OCI-LY7 (cell line): ENCODE measurements at regions not wholly inside any gene's neighbourhood (a gene's known extent, or its start where the extent isn't known, plus 50 kb on each side); places are given as distances from the start of the nearest gene placed in this dataset.

Source experiments
- BruUV-seq: library from RNA; stranded (reverse); fragments of 400-500 nt; replicated peaks from 2 replicates; lab custom pipeline; 2021; lab: Mats Ljungman, UMichigan
- CTCF ChIA-PET: fragments of 300-600 bp; sonication (Branson Sonifier 250); formaldehyde crosslinking; loops from one replicate; lab custom pipeline; 2022; ENCODE audit warnings: antibody characterized with exemption; ENCODE audit not compliant: unreplicated experiment; lab: Charles Lee
- POLR2A ChIA-PET: fragments of 300-600 bp; sonication (Branson Sonifier 250); formaldehyde crosslinking; loops from one replicate; lab custom pipeline; 2022; ENCODE audit warnings: antibody characterized with exemption; lab: Charles Lee
- DNase-seq: peaks from one replicate; pipeline ENCODE4 v3.0.0-alpha.2; 2015; ENCODE audit warnings: low spot score
- H2AFZ ChIP-seq: fragments of 200-600 bp; sonication (generic), shearing (Covaris generic); 2 replicates; pipeline ENCODE4 v1.6.1; 2014; ENCODE audit warnings: mild to moderate bottlenecking, antibody characterized with exemption, low read length, moderate library complexity
- H3K27ac ChIP-seq: fragments of 200-600 bp; sonication (generic); 2 replicates; pipeline ENCODE4 v1.5.1; 2014; ENCODE audit warnings: mixed run types, low read depth, mild to moderate bottlenecking, moderate library complexity, low read length, inconsistent platforms; ENCODE audit not compliant: poor library complexity, severe bottlenecking
- H3K36me3 ChIP-seq: fragments of 200-600 bp; sonication (generic); 2 replicates; pipeline ENCODE4 v1.6.1; 2014; ENCODE audit warnings: mild to moderate bottlenecking, antibody characterized with exemption, low read length, moderate library complexity, mixed read lengths; ENCODE audit not compliant: insufficient read depth
- H3K4me1 ChIP-seq: fragments of 200-600 bp; sonication (generic); 2 replicates; pipeline ENCODE4 v1.5.1; 2014; ENCODE audit warnings: mild to moderate bottlenecking, low read length; ENCODE audit not compliant: insufficient read depth, poor library complexity, severe bottlenecking
- H3K4me2 ChIP-seq: fragments of 200-600 bp; sonication (generic); 2 replicates; pipeline ENCODE4 v1.6.1; 2014; ENCODE audit warnings: mild to moderate bottlenecking, low read length
- H3K4me3 ChIP-seq: fragments of 200-600 bp; sonication (generic); 2 replicates; pipeline ENCODE4 v1.5.1; 2014; ENCODE audit warnings: mild to moderate bottlenecking, low read depth, low read length; ENCODE audit not compliant: poor library complexity, severe bottlenecking
- H3K79me2 ChIP-seq: fragments of 200-600 bp; sonication (generic); 2 replicates; pipeline ENCODE4 v1.6.1; 2016; ENCODE audit warnings: low read depth, mild to moderate bottlenecking, low read length, moderate library complexity, mixed read lengths; ENCODE audit not compliant: insufficient read depth
- H3K9me2 ChIP-seq: fragments of 200-600 bp; sonication (generic); 2 replicates; pipeline ENCODE4 v1.6.1; 2016; ENCODE audit warnings: mild to moderate bottlenecking, low read length, mixed read lengths; ENCODE audit not compliant: insufficient read depth
- H3K9me3 ChIP-seq: fragments of 200-600 bp; sonication (generic); 2 replicates; pipeline ENCODE4 v1.6.1; 2014; ENCODE audit warnings: mild to moderate bottlenecking, mixed run types, low read length, mixed read lengths
- H4K20me1 ChIP-seq: fragments of 200-600 bp; sonication (generic); 2 replicates; pipeline ENCODE4 v1.6.1; 2014; ENCODE audit warnings: mild to moderate bottlenecking, antibody characterized with exemption, low read length, moderate library complexity, mixed read lengths; ENCODE audit not compliant: insufficient read depth
- EZH2phosphoT487 ChIP-seq: fragments of 200-600 bp; sonication (generic); IDR thresholded peaks from 2 replicates; pipeline ENCODE4 v1.6.1; 2018; ENCODE audit warnings: low read depth, borderline replicate concordance, mild to moderate bottlenecking, mixed run types, antibody characterized with exemption, low read length, moderate library complexity, mixed read lengths
- intact Hi-C: fragments of 100-400 bp; cut with micrococcal nuclease; formaldehyde crosslinking; loops from one replicate; pipeline ENCODE4 v1.10.0; 2022; ENCODE audit not compliant: unreplicated experiment
- TF ChIP-seq, protein P1 (sequence below): fragments of 200-600 bp; sonication (generic); conservative IDR thresholded peaks from 2 replicates; pipeline ENCODE4 v1.5.1; 2014; ENCODE audit warnings: mild to moderate bottlenecking, antibody characterized with exemption, low read length, moderate library complexity, mixed read lengths

- peaks cover 9% of the 10 kb centered on the region; the same call in 1 of the 2 replicates for H3K9me3 ChIP-seq
- TF ChIP-seq EZH2phosphoT487, result no peak
- TF ChIP-seq, protein P1, sequence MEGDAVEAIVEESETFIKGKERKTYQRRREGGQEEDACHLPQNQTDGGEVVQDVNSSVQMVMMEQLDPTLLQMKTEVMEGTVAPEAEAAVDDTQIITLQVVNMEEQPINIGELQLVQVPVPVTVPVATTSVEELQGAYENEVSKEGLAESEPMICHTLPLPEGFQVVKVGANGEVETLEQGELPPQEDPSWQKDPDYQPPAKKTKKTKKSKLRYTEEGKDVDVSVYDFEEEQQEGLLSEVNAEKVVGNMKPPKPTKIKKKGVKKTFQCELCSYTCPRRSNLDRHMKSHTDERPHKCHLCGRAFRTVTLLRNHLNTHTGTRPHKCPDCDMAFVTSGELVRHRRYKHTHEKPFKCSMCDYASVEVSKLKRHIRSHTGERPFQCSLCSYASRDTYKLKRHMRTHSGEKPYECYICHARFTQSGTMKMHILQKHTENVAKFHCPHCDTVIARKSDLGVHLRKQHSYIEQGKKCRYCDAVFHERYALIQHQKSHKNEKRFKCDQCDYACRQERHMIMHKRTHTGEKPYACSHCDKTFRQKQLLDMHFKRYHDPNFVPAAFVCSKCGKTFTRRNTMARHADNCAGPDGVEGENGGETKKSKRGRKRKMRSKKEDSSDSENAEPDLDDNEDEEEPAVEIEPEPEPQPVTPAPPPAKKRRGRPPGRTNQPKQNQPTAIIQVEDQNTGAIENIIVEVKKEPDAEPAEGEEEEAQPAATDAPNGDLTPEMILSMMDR, result no peak
- H4K20me1 ChIP-seq, result no peaks in the 10 kb centered on the region
- no peak overlapping the region for H3K4me3 ChIP-seq
- intact Hi-C loops, result loop anchor here (2.0 kb wide), 1 partner anchor 246 kb away; no protein-coding TSS in a partner anchor
- H3K27ac ChIP-seq, result no peak overlapping the region
- H3K79me2 ChIP-seq, result no peaks in the 10 kb centered on the region
- no peaks in the 10 kb centered on the region for H3K4me1 ChIP-seq
- H2AFZ ChIP-seq, result no peak overlapping the region
- H3K9me2 ChIP-seq, result no peaks in the 10 kb centered on the region
- H3K36me3 ChIP-seq, result no peaks in the 10 kb centered on the region
- DNase-seq, result no peak
- ChIA-PET CTCF (no interaction called here), POLR2A (interaction anchor here (0.7 kb wide), 1 partner anchor 247 kb away, joined by 4 read pairs; no protein-coding TSS in a partner anchor)
- no TSS peak for BruUV-seq
- H3K4me2 ChIP-seq, result no peak overlapping the region
These were observed 755.9 kb downstream of the RNF144A start for GRCh38 chr2:7673101-7673500.

DNA sequence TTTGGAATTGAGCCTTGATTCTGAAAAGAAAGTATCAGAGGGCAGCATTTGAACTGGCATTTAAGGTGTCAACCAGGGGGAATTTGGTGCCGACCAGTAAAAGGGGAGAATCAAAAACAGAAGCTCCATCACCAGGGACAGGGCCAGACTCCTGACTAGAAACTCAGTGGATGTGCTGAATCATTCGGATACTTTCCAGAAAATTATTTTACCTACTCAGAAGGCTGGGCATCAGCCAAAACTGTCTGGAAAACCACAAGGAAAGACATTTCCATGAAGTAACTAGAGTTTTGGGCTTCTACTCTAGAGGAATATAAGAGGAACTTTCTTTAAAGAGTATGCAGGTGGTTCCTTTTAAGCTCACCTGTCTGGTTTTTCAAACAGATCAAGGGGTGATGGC, 756.6 kb downstream of the RNF144A start:
- TF ChIP-seq EZH2phosphoT487, result no peak
- TF ChIP-seq, protein P1, result no peak
- peaks cover 9% of the 10 kb centered on the region; the same call in 1 of the 2 replicates for H3K9me3 ChIP-seq
- ChIA-PET POLR2A (interaction anchor here (0.7 to 1.0 kb wide), 2 partner anchors 16 to 95 kb away, joined by 3 read pairs; no protein-coding TSS in a partner anchor), CTCF (no interaction called here)
- no peak overlapping the region for H2AFZ ChIP-seq
- no TSS peak for BruUV-seq
- H3K4me3 ChIP-seq, result no peak overlapping the region
- H3K27ac ChIP-seq, result no peak overlapping the region
- H3K79me2 ChIP-seq, result no peaks in the 10 kb centered on the region
- H3K4me2 ChIP-seq, result no peak overlapping the region
- no peaks in the 10 kb centered on the region for H3K4me1 ChIP-seq
- no peaks in the 10 kb centered on the region for H3K36me3 ChIP-seq
- intact Hi-C loops, result loop anchor here (2.0 kb wide), 1 partner anchor 247 kb away; no protein-coding TSS in a partner anchor
- no peaks in the 10 kb centered on the region for H3K9me2 ChIP-seq
- H4K20me1 ChIP-seq, result no peaks in the 10 kb centered on the region
- DNase-seq, result no peak

- Histone ChIP-seq H3K4me2 (no peak overlapping the region), H3K36me3 (no peaks in the 10 kb centered on the region), H2AFZ (no peak overlapping the region), H3K79me2 (no peaks in the 10 kb centered on the region), H3K4me3 (no peak overlapping the region), H3K9me2 (no peaks in the 10 kb centered on the region), H3K4me1 (no peaks in the 10 kb centered on the region), H3K27ac (no peak overlapping the region), H3K9me3 (peaks cover 9% of the 10 kb centered on the region; the same call in 1 of the 2 replicates), H4K20me1 (no peaks in the 10 kb centered on the region)
- TF ChIP-seq, protein P1, result no peak
- no peak for TF ChIP-seq EZH2phosphoT487
- intact Hi-C loops, result no loop called here
- no peak for DNase-seq
- ChIA-PET CTCF (no interaction called here), POLR2A (interaction anchor here (1.0 kb wide), 1 partner anchor 96 kb away, joined by 3 read pairs; no protein-coding TSS in a partner anchor)
- BruUV-seq, result no TSS peak
These were observed 757.4 kb downstream of the RNF144A start for GRCh38 chr2:7674606-7675005.
